Mammary epithelial cell (primary cell): ENCODE measurements at regions not wholly inside any gene's neighbourhood (a gene's known extent, or its start where the extent isn't known, plus 50 kb on each side); places are given as distances from the start of the nearest gene placed in this dataset.

Experiments used
- EZH2 ChIP-seq: IDR thresholded peaks from 2 replicates; pipeline ENCODE4 v1.6.1; 2012; ENCODE audit warnings: low read length, inconsistent platforms, borderline replicate concordance
- TF ChIP-seq, protein P1 (sequence below), 2 donors: IDR thresholded peaks in 1 of 2; conservative IDR thresholded peaks in 1 of 2; 2 replicates each; pipeline ENCODE4 v1.5.1; 2011 to 2012; ENCODE audit warnings: inconsistent platforms in 2 of 2, low read length in 2 of 2, mild to moderate bottlenecking in 2 of 2, control low read depth in 1 of 2, low read depth in 1 of 2; ENCODE audit not compliant: insufficient read depth in 1 of 2; ENCODE audit errors: extremely low read depth in 1 of 2

DNA sequence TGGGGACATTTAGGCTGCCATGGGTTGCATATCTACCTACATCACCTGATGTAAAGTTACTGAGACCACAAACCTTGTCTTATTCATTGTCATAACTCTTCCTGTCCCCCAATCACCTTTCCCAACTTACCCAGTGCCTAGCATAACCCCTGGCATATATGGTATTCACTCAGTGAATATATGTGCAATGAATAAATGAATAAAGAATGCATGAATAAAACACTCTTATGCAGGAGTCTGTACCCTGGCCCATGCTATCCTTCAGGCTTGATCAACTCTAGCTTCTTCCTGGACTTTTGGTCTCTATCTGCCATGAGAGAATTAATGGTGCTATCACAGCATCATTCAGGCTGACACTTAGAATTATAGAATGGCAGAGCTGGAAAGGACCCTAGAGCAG, 285.2 kb downstream of the SMARCA2 start:
- TF ChIP-seq, protein P1, sequence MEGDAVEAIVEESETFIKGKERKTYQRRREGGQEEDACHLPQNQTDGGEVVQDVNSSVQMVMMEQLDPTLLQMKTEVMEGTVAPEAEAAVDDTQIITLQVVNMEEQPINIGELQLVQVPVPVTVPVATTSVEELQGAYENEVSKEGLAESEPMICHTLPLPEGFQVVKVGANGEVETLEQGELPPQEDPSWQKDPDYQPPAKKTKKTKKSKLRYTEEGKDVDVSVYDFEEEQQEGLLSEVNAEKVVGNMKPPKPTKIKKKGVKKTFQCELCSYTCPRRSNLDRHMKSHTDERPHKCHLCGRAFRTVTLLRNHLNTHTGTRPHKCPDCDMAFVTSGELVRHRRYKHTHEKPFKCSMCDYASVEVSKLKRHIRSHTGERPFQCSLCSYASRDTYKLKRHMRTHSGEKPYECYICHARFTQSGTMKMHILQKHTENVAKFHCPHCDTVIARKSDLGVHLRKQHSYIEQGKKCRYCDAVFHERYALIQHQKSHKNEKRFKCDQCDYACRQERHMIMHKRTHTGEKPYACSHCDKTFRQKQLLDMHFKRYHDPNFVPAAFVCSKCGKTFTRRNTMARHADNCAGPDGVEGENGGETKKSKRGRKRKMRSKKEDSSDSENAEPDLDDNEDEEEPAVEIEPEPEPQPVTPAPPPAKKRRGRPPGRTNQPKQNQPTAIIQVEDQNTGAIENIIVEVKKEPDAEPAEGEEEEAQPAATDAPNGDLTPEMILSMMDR (conservative IDR thresholded peaks at IDR 0.05 in 1 of 2, IDR thresholded peaks at IDR 0.05 in 1 of 2; ENCODE audit: extremely low read depth in 1 of 2, insufficient read depth in 1 of 2, low read depth in 1 of 2, low read length in 2 of 2) = no peak
- TF ChIP-seq EZH2 = no peak
